DND-41 (cell line): ENCODE measurements at regions not wholly inside any gene's neighbourhood (a gene's known extent, or its start where the extent isn't known, plus 50 kb on each side); places are given as distances from the start of the nearest gene placed in this dataset.
"Not testable (repeated sequence)": the region's sequence is repeated elsewhere in the genome, so short reads cannot be mapped to it uniquely, and the experiment has no call there.

ENCODE experiments used
- ATAC-seq: fragments of 200-7000 bp; cut with Tn5 transposase; 3 replicates; pipeline ENCODE4 v1.9.1; 2021; ENCODE audit warnings: low read depth; ENCODE audit not compliant: insufficient read depth
- DNase-seq: peaks from one replicate; pipeline ENCODE4 v3.0.0-alpha.2; 2020
- H2AFZ ChIP-seq: 2 replicates; pipeline ENCODE4 v1.6.0; 2012; ENCODE audit warnings: low read depth, low read length
- H3K27ac ChIP-seq: 2 replicates; pipeline ENCODE4 v1.5.1; 2012; ENCODE audit warnings: low read length, inconsistent platforms
- H3K27me3 ChIP-seq: fragments of 200-600 bp; sonication (generic); 2 replicates; pipeline ENCODE4 v1.6.0; 2012; ENCODE audit warnings: low read length, mild to moderate bottlenecking, inconsistent platforms; ENCODE audit not compliant: insufficient read depth, poor library complexity
- H3K36me3 ChIP-seq: 2 replicates; pipeline ENCODE4 v1.5.1; 2012; ENCODE audit warnings: low read length, inconsistent platforms; ENCODE audit not compliant: insufficient read depth
- H3K4me1 ChIP-seq: 2 replicates; pipeline ENCODE4 v1.5.1; 2012; ENCODE audit warnings: mild to moderate bottlenecking, low read length; ENCODE audit not compliant: insufficient read depth
- H3K4me2 ChIP-seq: 2 replicates; pipeline ENCODE4 v1.6.0; 2012; ENCODE audit warnings: mild to moderate bottlenecking, moderate library complexity, low read length, inconsistent platforms; ENCODE audit not compliant: insufficient read depth
- H3K4me3 ChIP-seq, 2 experiments: fragments of 200-600 bp in 1 of 2; shearing (Covaris generic) in 1 of 2; 2 replicates each; pipeline ENCODE4 v1.5.1; 2012 to 2016; ENCODE audit warnings: inconsistent platforms in 2 of 2, low read length in 2 of 2, mild to moderate bottlenecking in 2 of 2, low read depth in 1 of 2, moderate library complexity in 1 of 2
- H3K79me2 ChIP-seq: 2 replicates; pipeline ENCODE4 v1.6.0; 2012; ENCODE audit warnings: low read length, inconsistent platforms; ENCODE audit not compliant: insufficient read depth
- H3K9ac ChIP-seq: 2 replicates; pipeline ENCODE4 v1.6.0; 2012; ENCODE audit warnings: low read depth, mild to moderate bottlenecking, inconsistent platforms, low read length, moderate library complexity
- H3K9me3 ChIP-seq: 2 replicates; pipeline ENCODE4 v1.5.1; 2012; ENCODE audit warnings: low read length, moderate library complexity, mild to moderate bottlenecking, inconsistent platforms; ENCODE audit not compliant: insufficient read depth, severe bottlenecking
- H4K20me1 ChIP-seq: 2 replicates; pipeline ENCODE4 v1.6.0; 2012; ENCODE audit warnings: low read length; ENCODE audit not compliant: insufficient read depth
- CTCF ChIP-seq: IDR thresholded peaks from 2 replicates; pipeline ENCODE4 v1.5.1; 2012; ENCODE audit warnings: borderline replicate concordance, low read length, moderate library complexity, mild to moderate bottlenecking; ENCODE audit not compliant: poor library complexity, severe bottlenecking; ENCODE audit errors: extremely low read depth
- EZH2 ChIP-seq: IDR thresholded peaks from 3 replicates; pipeline ENCODE4 v1.6.1; 2012; ENCODE audit warnings: borderline replicate concordance, low read depth, mild to moderate bottlenecking, moderate library complexity, low read length, inconsistent platforms; ENCODE audit not compliant: severe bottlenecking

GRCh38 chr1:96559707-96560596, 161.6 kb upstream of the PTBP2 start:
- no peak for ATAC-seq
- H3K9me3 ChIP-seq: no peaks in the 10 kb centered on the region
- H4K20me1 ChIP-seq: no peaks in the 10 kb centered on the region
- H3K79me2 ChIP-seq: no peaks in the 10 kb centered on the region
- H3K4me2 ChIP-seq: no peak overlapping the region
- no peak for DNase-seq
- H3K4me1 ChIP-seq: no peaks in the 10 kb centered on the region
- TF ChIP-seq CTCF (no peak), EZH2 (no peak)
- peaks cover 3% of the 10 kb centered on the region for H3K27me3 ChIP-seq
- no peak overlapping the region for H3K9ac ChIP-seq
- no peak overlapping the region for H2AFZ ChIP-seq
- H3K36me3 ChIP-seq: no peaks in the 10 kb centered on the region
- H3K27ac ChIP-seq: no peak overlapping the region
- no peak overlapping the region for H3K4me3 ChIP-seq

DNA sequence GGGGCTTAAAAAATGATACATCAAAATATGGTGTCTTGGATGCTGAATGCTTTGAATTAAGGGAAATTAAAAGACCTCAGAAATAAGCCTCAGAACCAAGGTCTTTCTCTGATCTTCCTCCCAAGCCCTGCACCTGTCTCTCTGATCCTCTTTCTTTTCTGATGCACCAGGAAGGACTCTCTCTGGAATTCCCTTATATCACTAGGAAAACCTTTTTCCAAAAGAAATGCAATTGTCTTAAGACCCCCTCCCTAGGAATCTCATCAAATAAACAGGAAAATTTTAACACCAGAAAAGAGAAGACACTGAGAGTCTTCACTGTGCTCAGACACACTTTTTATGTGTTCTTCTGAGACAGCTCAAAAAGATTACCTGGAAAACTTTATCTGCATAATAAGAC, 159.5 kb upstream of the PTBP2 start:
- H3K9me3 ChIP-seq: no peaks in the 10 kb centered on the region
- no peak overlapping the region for H3K27ac ChIP-seq
- no peaks in the 10 kb centered on the region for H3K36me3 ChIP-seq
- H3K4me3 ChIP-seq: no peak overlapping the region
- no peak for TF ChIP-seq EZH2
- TF ChIP-seq CTCF: no peak
- DNase-seq: no peak
- no peaks in the 10 kb centered on the region for H4K20me1 ChIP-seq
- no peak for ATAC-seq
- no peak overlapping the region for H3K9ac ChIP-seq
- H2AFZ ChIP-seq: no peak overlapping the region
- H3K4me2 ChIP-seq: no peak overlapping the region
- H3K79me2 ChIP-seq: no peaks in the 10 kb centered on the region
- H3K4me1 ChIP-seq: no peaks in the 10 kb centered on the region
- peaks cover 3% of the 10 kb centered on the region for H3K27me3 ChIP-seq

- not testable (repeated sequence) for DNase-seq
These were observed 157.2 kb upstream of the PTBP2 start for GRCh38 chr1:96564401-96564800.

GRCh38 chr1:96565546-96565945, 156.0 kb upstream of the PTBP2 start:
- H2AFZ ChIP-seq: no peak overlapping the region
- H3K27me3 ChIP-seq: peaks cover 3% of the 10 kb centered on the region
- no peak overlapping the region for H3K4me3 ChIP-seq
- H3K36me3 ChIP-seq: no peaks in the 10 kb centered on the region
- DNase-seq: no peak
- TF ChIP-seq CTCF (no peak), EZH2 (no peak)
- H3K79me2 ChIP-seq: no peaks in the 10 kb centered on the region
- no peaks in the 10 kb centered on the region for H4K20me1 ChIP-seq
- no peak for ATAC-seq
- H3K4me2 ChIP-seq: no peak overlapping the region
- no peak overlapping the region for H3K27ac ChIP-seq
- H3K4me1 ChIP-seq: no peaks in the 10 kb centered on the region
- H3K9ac ChIP-seq: no peak overlapping the region
- no peaks in the 10 kb centered on the region for H3K9me3 ChIP-seq

More at GRCh38 chr1:96564401-96564800, 157.2 kb upstream of the PTBP2 start:
- H3K9ac ChIP-seq, H3K4me1 ChIP-seq, H3K36me3 ChIP-seq, ATAC-seq, H3K9me3 ChIP-seq, H3K27ac ChIP-seq, H3K79me2 ChIP-seq, H2AFZ ChIP-seq, H3K4me3 ChIP-seq, H3K27me3 ChIP-seq, H3K4me2 ChIP-seq, H4K20me1 ChIP-seq: not testable (repeated sequence)
